ENCODE measurements at regions not wholly inside any gene's neighbourhood (a gene's known extent, or its start where the extent isn't known, plus 50 kb on each side); places are given as distances from the start of the nearest gene placed in this dataset.

DNA sequence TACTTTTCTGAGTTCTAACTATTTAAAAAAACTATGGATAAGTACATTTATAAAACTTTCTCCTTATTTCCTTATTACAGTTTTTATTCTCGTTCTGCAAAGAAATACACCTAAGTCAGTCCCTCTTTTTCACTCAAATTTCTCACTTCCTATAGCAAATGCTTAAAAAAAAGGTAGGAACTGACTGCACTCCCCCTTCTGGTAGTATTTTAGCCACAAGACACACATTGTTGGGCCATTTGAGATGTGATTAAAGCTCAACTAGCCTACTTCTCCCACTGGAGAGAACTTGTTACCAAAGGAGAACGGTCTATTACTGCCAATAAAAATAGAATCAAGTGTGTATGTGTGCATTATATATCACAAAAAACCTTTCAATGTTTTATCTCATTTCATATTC, 521.9 kb upstream of the PRMT6 start:
- no peak for DNase-seq
- Histone ChIP-seq H4K20me1 (ENCODE audit: control insufficient read depth, insufficient read depth, low read length, poor library complexity, severe bottlenecking) (no peaks in the 10 kb centered on the region), H2AFZ (ENCODE audit: insufficient read depth, low read depth, low read length, poor library complexity, severe bottlenecking) (no peak overlapping the region), H3K27me3 (replicated peaks in 1 of 4; ENCODE audit: control extremely low read depth in 1 of 4, control insufficient read depth in 3 of 4, insufficient read depth in 4 of 4, low read length in 3 of 4) (no peaks in the 10 kb centered on the region), H3K4me1 (ENCODE audit: control insufficient read depth in 2 of 2, insufficient read depth in 2 of 2, low read length in 2 of 2) (no peaks in the 10 kb centered on the region), H3K9me3 (ENCODE audit: control extremely low read depth in 1 of 3, control insufficient read depth in 2 of 3, insufficient read depth in 1 of 3, low read length in 2 of 3) (peaks cover 0 to 4% (median 3%) of the 10 kb centered on the region in 3 donors), H3K79me2 (ENCODE audit: control insufficient read depth, insufficient read depth, low read length) (no peaks in the 10 kb centered on the region), H3K36me3 (replicated peaks in 1 of 2; ENCODE audit: control extremely low read depth in 1 of 2, control insufficient read depth in 1 of 2, extremely low read depth in 1 of 2, insufficient read depth in 2 of 2, low read length in 1 of 2) (no peaks in the 10 kb centered on the region), H3K9ac (ENCODE audit: low read length) (no peak overlapping the region), H3K4me2 (replicated peaks; ENCODE audit: low read depth, low read length, poor library complexity, severe bottlenecking) (no peak overlapping the region), H3K4me3 (ENCODE audit: control extremely low read depth in 1 of 5, extremely low read depth in 1 of 5, insufficient read depth in 1 of 5, low read depth in 2 of 5, low read length in 4 of 5) (no peak overlapping the region), H3K27ac (ENCODE audit: low read length in 2 of 2) (no peak overlapping the region)
- H3K4me3 Mint-ChIP-seq, result no peak overlapping the region
- no peaks in the 10 kb centered on the region for H3K4me1 Mint-ChIP-seq
- no peak for ATAC-seq (ENCODE audit: low read depth)
- TF ChIP-seq EZH2 (IDR thresholded peaks at IDR 0.05; ENCODE audit: borderline replicate concordance, insufficient read depth, low read depth, low read length, poor library complexity, severe bottlenecking) (no peak), CTCF (IDR thresholded peaks at IDR 0.05) (no peak)
- H3K27ac Mint-ChIP-seq, result no peak overlapping the region
- intact Hi-C loops (cut with micrococcal nuclease), result no loop called here
- no peaks in the 10 kb centered on the region for H3K9me3 Mint-ChIP-seq (ENCODE audit: insufficient read depth)
- POLR2A ChIA-PET, result no interaction called here
- H3K27me3 Mint-ChIP-seq, result no peaks in the 10 kb centered on the region
- CTCF ChIA-PET, result no interaction called here
- WGBS (ENCODE audit: insufficient coverage), result 20% methylated on average over 1 of the region's 2 CpGs

DNA sequence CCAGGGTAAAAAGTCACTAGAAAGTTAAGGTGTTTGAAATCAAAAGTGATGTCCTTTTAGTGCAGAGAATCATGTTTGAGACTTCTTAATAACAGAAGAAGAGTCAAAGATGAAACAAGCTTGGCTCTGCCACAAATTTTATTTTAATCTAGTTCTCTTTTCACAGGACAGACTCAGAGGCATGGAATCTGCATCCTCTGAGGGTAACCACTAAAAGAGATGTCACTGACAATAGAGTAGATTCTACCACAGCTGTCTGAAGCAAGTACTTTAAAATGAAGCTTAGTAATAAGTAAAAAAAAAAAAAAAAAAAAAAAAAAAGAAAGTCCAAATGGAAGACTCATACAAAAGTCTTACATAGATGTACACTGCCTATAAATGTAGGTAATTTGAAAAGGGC, 519.7 kb upstream of the PRMT6 start:
- no peak overlapping the region for H3K4me3 Mint-ChIP-seq
- no peak overlapping the region for H3K27ac Mint-ChIP-seq
- ATAC-seq (ENCODE audit: low read depth) (no peak), DNase-seq (no peak)
- no peak overlapping the region for H3K27ac ChIP-seq (ENCODE audit: low read length in 2 of 2)
- H3K27me3 Mint-ChIP-seq, result no peaks in the 10 kb centered on the region
- H2AFZ ChIP-seq (ENCODE audit: insufficient read depth, low read depth, low read length, poor library complexity, severe bottlenecking), result no peak overlapping the region
- H3K79me2 ChIP-seq (ENCODE audit: control insufficient read depth, insufficient read depth, low read length), result no peaks in the 10 kb centered on the region
- H4K20me1 ChIP-seq (ENCODE audit: control insufficient read depth, insufficient read depth, low read length, poor library complexity, severe bottlenecking), result no peaks in the 10 kb centered on the region
- TF ChIP-seq CTCF (IDR thresholded peaks at IDR 0.05) (no peak), EZH2 (IDR thresholded peaks at IDR 0.05; ENCODE audit: borderline replicate concordance, insufficient read depth, low read depth, low read length, poor library complexity, severe bottlenecking) (no peak)
- H3K9me3 Mint-ChIP-seq (ENCODE audit: insufficient read depth), result no peaks in the 10 kb centered on the region
- H3K27me3 ChIP-seq (replicated peaks in 1 of 4; ENCODE audit: control extremely low read depth in 1 of 4, control insufficient read depth in 3 of 4, insufficient read depth in 4 of 4, low read length in 3 of 4), result no peaks in the 10 kb centered on the region
- peaks cover 0 to 7% (median 7%) of the 10 kb centered on the region in 3 donors for H3K9me3 ChIP-seq (ENCODE audit: control extremely low read depth in 1 of 3, control insufficient read depth in 2 of 3, insufficient read depth in 1 of 3, low read length in 2 of 3)
- no peaks in the 10 kb centered on the region for H3K4me1 Mint-ChIP-seq
- intact Hi-C loops (cut with micrococcal nuclease), result no loop called here
- no peak overlapping the region for H3K9ac ChIP-seq (ENCODE audit: low read length)
- H3K4me2 ChIP-seq (replicated peaks; ENCODE audit: low read depth, low read length, poor library complexity, severe bottlenecking), result no peak overlapping the region
- no peaks in the 10 kb centered on the region for H3K4me1 ChIP-seq (ENCODE audit: control insufficient read depth in 2 of 2, insufficient read depth in 2 of 2, low read length in 2 of 2)
- ChIA-PET POLR2A (no interaction called here), CTCF (no interaction called here)
- H3K36me3 ChIP-seq (replicated peaks in 1 of 2; ENCODE audit: control extremely low read depth in 1 of 2, control insufficient read depth in 1 of 2, extremely low read depth in 1 of 2, insufficient read depth in 2 of 2, low read length in 1 of 2), result no peaks in the 10 kb centered on the region
- H3K4me3 ChIP-seq (ENCODE audit: control extremely low read depth in 1 of 5, extremely low read depth in 1 of 5, insufficient read depth in 1 of 5, low read depth in 2 of 5, low read length in 4 of 5), result no peak overlapping the region
